WERI-Rb-1 (cell line): ENCODE measurements at regions not wholly inside any gene's neighbourhood (a gene's known extent, or its start where the extent isn't known, plus 50 kb on each side); places are given as distances from the start of the nearest gene placed in this dataset.
A peak's percentile ranks its signal among the peaks of the same experiment; 100 is the strongest.

Source experiments
- DNase-seq: peaks from one replicate; pipeline ENCODE4 v3.0.0-alpha.2; 2020
- H3K27ac ChIP-seq: fragments of 250-450 bp; sonication (Bioruptor Pico); 2 replicates; pipeline ENCODE4 v1.5.1; 2020; ENCODE audit warnings: mild to moderate bottlenecking, moderate library complexity
- H3K27me3 ChIP-seq: fragments of 250-450 bp; sonication (Bioruptor Pico); 2 replicates; pipeline ENCODE4 v1.5.1; 2021; ENCODE audit warnings: mild to moderate bottlenecking, low read depth, moderate library complexity; ENCODE audit not compliant: insufficient read depth, severe bottlenecking
- H3K36me3 ChIP-seq: fragments of 250-450 bp; sonication (Bioruptor Pico); 2 replicates; pipeline ENCODE4 v1.5.1; 2020; ENCODE audit warnings: mild to moderate bottlenecking, moderate library complexity
- H3K4me3 ChIP-seq: 2 replicates; pipeline ENCODE4 v1.5.1; 2011; ENCODE audit warnings: low read depth, mild to moderate bottlenecking, control low read depth, low read length
- H3K9me3 ChIP-seq: fragments of 250-450 bp; sonication (Bioruptor Pico); 2 replicates; pipeline ENCODE4 v1.5.1; 2021; ENCODE audit warnings: mild to moderate bottlenecking, moderate library complexity; ENCODE audit not compliant: severe bottlenecking
- CTCF ChIP-seq: IDR thresholded peaks from 2 replicates; pipeline ENCODE4 v1.5.1; 2011; ENCODE audit warnings: low read depth, mild to moderate bottlenecking, control low read depth, inconsistent platforms, low read length

DNA sequence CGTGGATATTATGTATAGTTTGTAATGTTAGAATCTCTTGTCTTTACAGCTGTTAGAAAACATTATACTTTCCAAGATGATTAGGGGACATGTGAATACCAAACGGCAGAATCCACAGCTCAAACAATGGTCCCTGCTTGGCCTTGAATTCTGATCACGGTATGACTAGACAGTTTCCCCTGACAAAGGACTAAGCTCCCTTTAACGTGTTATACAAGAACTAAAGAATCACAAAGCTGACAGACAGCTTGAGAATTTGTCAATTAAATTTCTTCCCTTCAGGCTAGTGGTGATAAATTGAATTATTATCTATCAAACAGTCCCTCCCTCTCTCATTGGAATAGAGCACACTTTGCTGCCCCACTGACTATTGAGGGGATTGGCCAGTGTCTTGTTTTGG is 359.2 kb upstream of the ID2 start:
- H3K36me3 ChIP-seq: no peaks in the 10 kb centered on the region
- H3K27me3 ChIP-seq: no peaks in the 10 kb centered on the region
- H3K9me3 ChIP-seq: no peaks in the 10 kb centered on the region
- TF ChIP-seq CTCF: no peak
- H3K27ac ChIP-seq: no peak overlapping the region
- no peak overlapping the region for H3K4me3 ChIP-seq
- no peak for DNase-seq

- Histone ChIP-seq H3K36me3 (no peaks in the 10 kb centered on the region), H3K27me3 (no peaks in the 10 kb centered on the region), H3K9me3 (no peaks in the 10 kb centered on the region), H3K27ac (no peak overlapping the region), H3K4me3 (no peak overlapping the region)
- peak; percentile 68 for DNase-seq
- TF ChIP-seq CTCF: no peak
Observed at GRCh38 chr2:8324164-8324856, 357.5 kb upstream of the ID2 start.

GRCh38 chr2:8324901-8325300 is 357.0 kb upstream of the ID2 start:
- H3K9me3 ChIP-seq: no peaks in the 10 kb centered on the region
- TF ChIP-seq CTCF: no peak
- H3K27ac ChIP-seq: no peak overlapping the region
- DNase-seq: no peak
- no peaks in the 10 kb centered on the region for H3K36me3 ChIP-seq
- no peak overlapping the region for H3K4me3 ChIP-seq
- H3K27me3 ChIP-seq: no peaks in the 10 kb centered on the region

DNA sequence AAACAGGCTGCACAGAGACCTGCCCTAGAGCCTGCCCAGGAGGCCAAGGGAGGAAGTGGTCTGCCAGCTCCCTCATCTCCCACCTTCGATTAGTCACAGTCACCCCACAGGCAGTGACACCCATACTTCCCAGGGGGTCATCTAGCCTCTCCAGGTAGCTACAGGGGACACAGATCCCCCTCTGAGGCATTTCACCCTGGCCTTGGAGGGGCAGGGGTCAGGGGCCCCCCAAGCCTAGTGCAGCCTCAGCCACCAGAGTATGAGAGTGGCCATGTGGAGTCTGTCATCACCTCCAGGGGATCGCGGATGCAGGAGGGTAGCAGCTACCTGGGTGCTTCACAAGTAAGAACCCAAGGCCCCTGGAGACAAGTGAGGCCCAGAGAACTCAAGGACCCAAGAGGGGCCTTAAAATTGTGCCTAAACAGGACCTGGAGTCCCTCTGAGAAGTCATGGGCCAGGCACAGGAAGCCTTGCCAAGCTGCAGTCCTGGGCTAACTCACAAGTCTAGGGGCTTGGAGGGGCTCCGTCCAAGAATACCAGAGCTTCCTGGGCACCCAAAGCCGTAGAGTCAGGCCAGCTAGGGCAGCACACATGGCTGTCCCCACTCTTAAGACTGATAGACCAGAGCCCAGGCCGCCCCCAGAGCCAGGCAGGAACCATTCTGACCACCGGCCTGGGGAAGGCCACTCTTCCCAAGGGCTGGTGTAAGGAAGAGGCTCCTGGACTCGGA is 354.3 kb upstream of the ID2 start:
- Histone ChIP-seq H3K27ac (no peak overlapping the region), H3K36me3 (no peaks in the 10 kb centered on the region), H3K9me3 (no peaks in the 10 kb centered on the region), H3K4me3 (no peak overlapping the region), H3K27me3 (no peaks in the 10 kb centered on the region)
- no peak for DNase-seq
- TF ChIP-seq CTCF: no peak

DNA sequence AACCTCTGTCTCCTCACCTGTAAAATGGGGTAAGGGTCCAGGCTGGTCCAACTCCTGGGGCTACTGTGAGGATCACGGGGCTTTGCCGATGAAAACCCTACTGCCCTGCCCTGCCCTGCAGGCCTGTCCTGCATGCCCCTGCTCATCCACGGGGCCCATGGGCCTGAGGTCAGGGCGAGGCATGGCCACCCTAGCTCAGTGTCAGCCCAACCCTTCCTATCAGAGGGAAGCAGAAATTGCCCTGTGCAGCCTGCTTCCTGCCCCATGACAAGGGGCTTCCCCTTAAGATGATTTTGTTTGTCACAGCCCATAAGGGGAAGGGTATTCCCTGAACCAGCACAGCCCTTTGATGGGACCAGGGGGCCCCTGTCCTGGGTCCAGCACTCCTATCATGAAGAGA is 353.6 kb upstream of the ID2 start:
- H3K27me3 ChIP-seq: no peaks in the 10 kb centered on the region
- DNase-seq: no peak
- H3K27ac ChIP-seq: no peak overlapping the region
- H3K36me3 ChIP-seq: no peaks in the 10 kb centered on the region
- no peak overlapping the region for H3K4me3 ChIP-seq
- no peaks in the 10 kb centered on the region for H3K9me3 ChIP-seq
- TF ChIP-seq CTCF: no peak
